SU-DHL-6 (cell line): ENCODE measurements at regions not wholly inside any gene's neighbourhood (a gene's known extent, or its start where the extent isn't known, plus 50 kb on each side); places are given as distances from the start of the nearest gene placed in this dataset.

Experiments
- H2AFZ ChIP-seq: fragments of 200-600 bp; sonication (generic); 2 replicates; pipeline ENCODE4 v1.6.1; 2014; ENCODE audit warnings: low read depth, mild to moderate bottlenecking, moderate library complexity, mixed read lengths, antibody characterized with exemption, low read length; ENCODE audit not compliant: severe bottlenecking
- H3F3A ChIP-seq: fragments of 200-600 bp; shearing (Covaris generic); 2 replicates; pipeline ENCODE4 v1.6.0; 2016; ENCODE audit warnings: antibody characterized with exemption, mild to moderate bottlenecking; ENCODE audit not compliant: insufficient read depth
- H3K27ac ChIP-seq: fragments of 200-600 bp; sonication (generic); 2 replicates; pipeline ENCODE4 v1.5.1; 2016; ENCODE audit warnings: low read depth, mild to moderate bottlenecking, low read length, moderate library complexity, mixed read lengths
- H3K27me3 ChIP-seq: fragments of 200-600 bp; sonication (generic), shearing (Covaris generic); 2 replicates; pipeline ENCODE4 v1.6.0; 2014; ENCODE audit warnings: mild to moderate bottlenecking, low read length
- H3K36me3 ChIP-seq: fragments of 200-600 bp; sonication (generic); 2 replicates; pipeline ENCODE4 v1.6.1; 2014; ENCODE audit warnings: mild to moderate bottlenecking, low read length, mixed read lengths
- H3K4me2 ChIP-seq: fragments of 300-600, 200-600 bp; shearing (Covaris generic), sonication (generic); 2 replicates; pipeline ENCODE4 v1.6.0; 2014; ENCODE audit warnings: low read length, low read depth, mild to moderate bottlenecking; ENCODE audit not compliant: poor library complexity, severe bottlenecking
- H3K4me3 ChIP-seq: fragments of 200-600 bp; sonication (generic); 2 replicates; pipeline ENCODE4 v1.5.1; 2014; ENCODE audit warnings: antibody characterized with exemption, low read length, mild to moderate bottlenecking, mixed read lengths; ENCODE audit not compliant: insufficient read depth, poor library complexity, severe bottlenecking
- H3K79me2 ChIP-seq: fragments of 200-600 bp; sonication (generic); 2 replicates; pipeline ENCODE4 v1.6.1; 2014; ENCODE audit warnings: mild to moderate bottlenecking, low read length, moderate library complexity; ENCODE audit not compliant: insufficient read depth
- H3K9ac ChIP-seq: fragments of 200-600 bp; sonication (generic); 2 replicates; pipeline ENCODE4 v1.7.0; 2014; ENCODE audit warnings: mild to moderate bottlenecking, low read length
- H3K9me2 ChIP-seq: fragments of 200-600 bp; sonication (generic); replicated peaks from 2 replicates; pipeline ENCODE4 v1.6.1; 2014; ENCODE audit warnings: low read length; ENCODE audit not compliant: insufficient read depth
- H3K9me3 ChIP-seq: fragments of 200-600 bp; sonication (generic); 2 replicates; pipeline ENCODE4 v1.6.1; 2014; ENCODE audit warnings: low read length, mixed read lengths; ENCODE audit not compliant: insufficient read depth
- H4K20me1 ChIP-seq: fragments of 200-600 bp; sonication (generic); 2 replicates; pipeline ENCODE4 v1.6.1; 2014; ENCODE audit warnings: low read depth, mild to moderate bottlenecking, antibody characterized with exemption, low read length, moderate library complexity, mixed read lengths
- CTCF ChIP-seq: fragments of 200-600 bp; sonication (generic); IDR thresholded peaks from one replicate; pipeline ENCODE4 v1.5.1; 2017; ENCODE audit warnings: antibody characterized with exemption, mild to moderate bottlenecking, low read length, moderate library complexity; ENCODE audit not compliant: insufficient read depth, poor library complexity, severe bottlenecking
- EZH2phosphoT487 ChIP-seq: fragments of 200-600 bp; sonication (generic), shearing (Covaris generic); conservative IDR thresholded peaks from 2 replicates; pipeline ENCODE4 v1.6.1; 2018; ENCODE audit warnings: mild to moderate bottlenecking, antibody characterized with exemption, low read length, moderate library complexity, mixed read lengths

- TF ChIP-seq EZH2phosphoT487 (no peak), CTCF (no peak)
- Histone ChIP-seq H4K20me1 (no peaks in the 10 kb centered on the region), H3K27ac (no peak overlapping the region), H3K27me3 (no peaks in the 10 kb centered on the region; the same call in 1 of the 2 replicates), H3K79me2 (no peaks in the 10 kb centered on the region), H2AFZ (no peak overlapping the region), H3K9me3 (no peaks in the 10 kb centered on the region), H3K4me3 (no peak overlapping the region), H3K4me2 (no peak overlapping the region), H3F3A (no peaks in the 10 kb centered on the region), H3K9me2 (no peaks in the 10 kb centered on the region), H3K9ac (no peak overlapping the region), H3K36me3 (no peaks in the 10 kb centered on the region)
Measured at GRCh38 chr16:14011001-14011400, 60.1 kb upstream of the MRTFB start.

- Histone ChIP-seq H3K4me2 (no peak overlapping the region), H3K9me2 (no peaks in the 10 kb centered on the region)
Measured at GRCh38 chr16:14011846-14012245, 59.3 kb upstream of the MRTFB start.

GRCh38 chr16:14013145-14013570 lies 58.0 kb upstream of the MRTFB start:
- no peak overlapping the region for H2AFZ ChIP-seq
- H3K4me3 ChIP-seq, result no peak overlapping the region

More at GRCh38 chr16:14011846-14012245, 59.3 kb upstream of the MRTFB start:
- TF ChIP-seq EZH2phosphoT487, result no peak
- TF ChIP-seq CTCF, result no peak
- Histone ChIP-seq H3K27me3 (no peaks in the 10 kb centered on the region; the same call in 1 of the 2 replicates), H2AFZ (no peak overlapping the region), H3K4me3 (no peak overlapping the region), H3F3A (no peaks in the 10 kb centered on the region), H4K20me1 (no peaks in the 10 kb centered on the region), H3K36me3 (no peaks in the 10 kb centered on the region), H3K9ac (no peak overlapping the region), H3K27ac (no peak overlapping the region), H3K79me2 (no peaks in the 10 kb centered on the region), H3K9me3 (no peaks in the 10 kb centered on the region)

More at GRCh38 chr16:14013145-14013570, 58.0 kb upstream of the MRTFB start:
- Histone ChIP-seq H4K20me1 (no peaks in the 10 kb centered on the region), H3K36me3 (no peaks in the 10 kb centered on the region), H3K9ac (no peak overlapping the region), H3K27ac (no peak overlapping the region), H3K9me2 (no peaks in the 10 kb centered on the region), H3F3A (no peaks in the 10 kb centered on the region), H3K4me2 (no peak overlapping the region), H3K9me3 (no peaks in the 10 kb centered on the region), H3K79me2 (no peaks in the 10 kb centered on the region), H3K27me3 (no peaks in the 10 kb centered on the region; the same call in 1 of the 2 replicates)
- TF ChIP-seq CTCF (no peak), EZH2phosphoT487 (no peak)
